ENCODE measurements at regions not wholly inside any gene's neighbourhood (a gene's known extent, or its start where the extent isn't known, plus 50 kb on each side); places are given as distances from the start of the nearest gene placed in this dataset.

DNA sequence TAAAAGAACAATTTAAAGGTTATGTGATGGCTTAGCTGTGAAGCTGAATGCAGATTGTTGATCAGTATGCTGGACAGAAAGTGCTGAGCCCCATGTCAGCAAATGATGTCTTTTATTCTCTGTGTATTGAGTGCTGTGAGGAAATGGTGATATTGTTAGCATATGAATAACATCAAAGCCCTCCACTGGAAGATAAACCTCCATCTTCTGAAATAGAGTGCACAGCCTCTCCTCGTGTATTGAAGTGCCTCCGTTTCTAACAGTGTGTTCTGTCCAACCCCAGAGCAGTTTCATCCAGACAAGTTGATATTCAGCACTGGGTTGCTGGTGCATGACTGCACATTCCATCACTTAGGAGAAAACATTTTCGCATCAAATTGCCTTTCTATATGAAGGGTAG lies 242.9 kb downstream of the CSNK1G3 start:
- Histone ChIP-seq H3K27ac (no peak overlapping the region), H3K36me3 (no peaks in the 10 kb centered on the region), H3K27me3 (no peaks in the 10 kb centered on the region), H3K9me3 (no peaks in the 10 kb centered on the region), H3K4me1 (no peaks in the 10 kb centered on the region), H3K4me3 (no peak overlapping the region)
- no peak for DNase-seq
- TF ChIP-seq, protein P1, sequence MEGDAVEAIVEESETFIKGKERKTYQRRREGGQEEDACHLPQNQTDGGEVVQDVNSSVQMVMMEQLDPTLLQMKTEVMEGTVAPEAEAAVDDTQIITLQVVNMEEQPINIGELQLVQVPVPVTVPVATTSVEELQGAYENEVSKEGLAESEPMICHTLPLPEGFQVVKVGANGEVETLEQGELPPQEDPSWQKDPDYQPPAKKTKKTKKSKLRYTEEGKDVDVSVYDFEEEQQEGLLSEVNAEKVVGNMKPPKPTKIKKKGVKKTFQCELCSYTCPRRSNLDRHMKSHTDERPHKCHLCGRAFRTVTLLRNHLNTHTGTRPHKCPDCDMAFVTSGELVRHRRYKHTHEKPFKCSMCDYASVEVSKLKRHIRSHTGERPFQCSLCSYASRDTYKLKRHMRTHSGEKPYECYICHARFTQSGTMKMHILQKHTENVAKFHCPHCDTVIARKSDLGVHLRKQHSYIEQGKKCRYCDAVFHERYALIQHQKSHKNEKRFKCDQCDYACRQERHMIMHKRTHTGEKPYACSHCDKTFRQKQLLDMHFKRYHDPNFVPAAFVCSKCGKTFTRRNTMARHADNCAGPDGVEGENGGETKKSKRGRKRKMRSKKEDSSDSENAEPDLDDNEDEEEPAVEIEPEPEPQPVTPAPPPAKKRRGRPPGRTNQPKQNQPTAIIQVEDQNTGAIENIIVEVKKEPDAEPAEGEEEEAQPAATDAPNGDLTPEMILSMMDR (IDR thresholded peaks at IDR 0.05): no peak
- TF ChIP-seq POLR2A (IDR thresholded peaks at IDR 0.05): no peak

DNA sequence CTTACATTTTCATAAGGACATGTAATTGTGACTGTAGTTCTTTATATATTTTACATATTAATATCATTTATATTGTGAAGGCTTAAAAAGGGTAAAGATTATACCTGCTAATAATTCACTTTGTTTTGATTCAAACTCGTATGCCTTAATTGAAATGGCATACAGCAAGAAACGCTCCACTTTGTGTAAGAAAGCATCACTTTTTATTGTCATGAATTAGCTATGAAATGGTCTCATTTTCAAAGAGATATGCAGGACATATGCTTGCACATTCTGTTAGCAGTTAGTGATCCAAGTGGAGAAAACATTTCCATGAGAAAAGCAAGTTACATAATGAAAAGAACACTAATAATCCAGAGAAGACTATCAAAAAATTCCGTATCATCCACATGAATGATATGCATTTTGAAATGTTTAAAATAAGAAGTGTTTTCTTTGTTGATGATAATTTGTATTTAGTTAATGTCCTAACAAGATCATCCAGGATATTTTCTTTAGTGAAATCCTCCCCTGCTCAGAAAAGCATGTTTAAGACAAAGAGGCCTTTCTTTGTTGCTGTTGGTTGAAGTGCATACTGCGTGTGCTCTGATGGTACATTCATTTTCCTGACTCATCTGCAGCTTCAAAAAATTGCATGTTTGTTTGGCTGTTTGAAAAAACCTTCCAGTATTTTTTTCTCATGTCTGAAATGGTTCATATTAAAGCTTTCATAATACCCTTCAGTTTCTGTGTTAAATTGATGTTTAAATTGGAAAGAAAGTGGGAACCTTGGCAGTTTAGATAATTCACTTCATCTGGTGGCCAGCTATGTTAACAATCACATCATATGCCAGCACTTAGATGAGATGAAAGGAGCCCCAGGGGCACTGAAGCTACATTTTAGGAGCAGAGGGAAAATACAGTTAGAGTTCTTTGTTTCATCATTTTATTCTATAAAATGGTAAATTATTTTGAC lies 242.2 kb downstream of the CSNK1G3 start:
- no peak for DNase-seq
- Histone ChIP-seq H3K27ac (no peak overlapping the region), H3K4me3 (no peak overlapping the region), H3K4me1 (no peaks in the 10 kb centered on the region), H3K27me3 (no peaks in the 10 kb centered on the region), H3K9me3 (no peaks in the 10 kb centered on the region), H3K36me3 (no peaks in the 10 kb centered on the region)
- TF ChIP-seq, protein P1 (IDR thresholded peaks at IDR 0.05): no peak
- no peak for TF ChIP-seq POLR2A (IDR thresholded peaks at IDR 0.05)

GRCh38 chr5:123753180-123753936 lies 241.4 kb downstream of the CSNK1G3 start:
- no peak for DNase-seq
- Histone ChIP-seq H3K4me1 (no peaks in the 10 kb centered on the region), H3K27me3 (no peaks in the 10 kb centered on the region), H3K9me3 (no peaks in the 10 kb centered on the region), H3K27ac (no peak overlapping the region), H3K36me3 (no peaks in the 10 kb centered on the region), H3K4me3 (no peak overlapping the region)
- TF ChIP-seq POLR2A (IDR thresholded peaks at IDR 0.05): no peak
- TF ChIP-seq, protein P1 (IDR thresholded peaks at IDR 0.05): no peak

GRCh38 chr5:123752552-123753179 lies 240.7 kb downstream of the CSNK1G3 start:
- Histone ChIP-seq H3K36me3 (no peaks in the 10 kb centered on the region), H3K4me3 (no peak overlapping the region), H3K9me3 (no peaks in the 10 kb centered on the region), H3K27ac (no peak overlapping the region), H3K4me1 (no peaks in the 10 kb centered on the region), H3K27me3 (no peaks in the 10 kb centered on the region)
- no peak for TF ChIP-seq POLR2A (IDR thresholded peaks at IDR 0.05)
- TF ChIP-seq, protein P1 (IDR thresholded peaks at IDR 0.05): no peak
- no peak for DNase-seq

DNA sequence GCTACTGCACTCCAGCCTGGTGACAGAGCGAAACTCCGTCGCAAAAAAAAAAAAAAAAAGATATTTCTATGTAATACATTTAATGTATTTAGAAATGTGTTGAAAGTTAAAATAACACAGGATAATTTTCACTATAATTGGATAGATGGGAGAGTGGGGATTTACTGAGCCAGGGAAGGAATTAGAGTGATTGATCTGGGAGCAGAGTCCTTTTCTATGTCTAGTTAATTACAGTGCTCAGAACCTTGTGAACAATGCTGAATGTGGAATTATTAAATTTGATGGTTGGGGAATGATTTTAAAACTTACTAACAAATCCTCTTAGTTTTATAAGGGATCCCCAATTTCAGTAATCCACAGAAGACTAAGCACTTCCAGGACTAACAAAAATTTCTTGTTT lies 239.7 kb downstream of the CSNK1G3 start:
- Histone ChIP-seq H3K36me3 (no peaks in the 10 kb centered on the region), H3K27ac (no peak overlapping the region), H3K4me3 (no peak overlapping the region), H3K9me3 (no peaks in the 10 kb centered on the region), H3K4me1 (no peaks in the 10 kb centered on the region), H3K27me3 (no peaks in the 10 kb centered on the region)
- TF ChIP-seq, protein P1 (IDR thresholded peaks at IDR 0.05): no peak
- no peak for TF ChIP-seq POLR2A (IDR thresholded peaks at IDR 0.05)
- no peak for DNase-seq
